Breast epithelium (tissue), 4 donors: ENCODE measurements at regions not wholly inside any gene's neighbourhood (a gene's known extent, or its start where the extent isn't known, plus 50 kb on each side); places are given as distances from the start of the nearest gene placed in this dataset.

ENCODE experiments used
- DNase-seq, 2 donors: peaks; one replicate each; pipeline ENCODE4 v3.0.0-alpha.2; 2019; ENCODE audit warnings: low spot score in 2 of 2
- H3K27ac ChIP-seq, 2 donors: fragments of 200-600 bp; sonication (generic) in 1 of 2; one replicate each; pipeline ENCODE4 v1.5.1; 2016 to 2019; ENCODE audit warnings: mild to moderate bottlenecking in 1 of 2
- H3K27me3 ChIP-seq, 2 donors: fragments of 200-600 bp; sonication (generic) in 1 of 2; one replicate each; pipeline versions ENCODE4 v1.5.1 to v1.6.0; 2017 to 2019; ENCODE audit warnings: control low read depth in 1 of 2, mild to moderate bottlenecking in 1 of 2
- H3K36me3 ChIP-seq: fragments of 200-600 bp; one replicate; pipeline ENCODE4 v1.5.1; 2019
- H3K4me1 ChIP-seq, 2 donors: fragments of 200-600 bp; sonication (generic); one replicate each; pipeline ENCODE4 v1.5.1; 2016 to 2019; ENCODE audit warnings: control low read depth in 1 of 2
- H3K4me3 ChIP-seq, 3 donors: fragments of 200-600 bp; sonication (generic); 1 replicate in 2 of 3; 2 replicates in 1 of 3; pipeline ENCODE4 v1.5.1; 2016 to 2019; ENCODE audit warnings: mild to moderate bottlenecking in 3 of 3, moderate library complexity in 2 of 3
- H3K9me3 ChIP-seq, 2 donors: fragments of 200-600 bp; sonication (generic) in 1 of 2; one replicate each; pipeline ENCODE4 v1.5.1; 2016 to 2019; ENCODE audit warnings: control low read depth in 1 of 2
- POLR2A ChIP-seq: fragments of 450-650 bp; IDR thresholded peaks from one replicate; pipeline ENCODE4 v1.6.1; 2016; ENCODE audit warnings: antibody characterized with exemption, mild to moderate bottlenecking, moderate library complexity
- POLR2AphosphoS5 ChIP-seq, 3 donors: sonication (generic); formaldehyde crosslinking; IDR thresholded peaks; one replicate each; pipeline ENCODE4 v1.6.1; 2017; ENCODE audit warnings: antibody characterized with exemption in 3 of 3
- intact Hi-C: fragments of 100-400 bp; cut with DNase I; formaldehyde crosslinking; loops from one replicate; pipeline ENCODE4 v1.15.1; 2023; ENCODE audit warnings: low total_unique reads
- TF ChIP-seq, protein P1 (sequence below), 3 donors: fragments of 450-650 bp; IDR thresholded peaks; one replicate each; pipeline ENCODE4 v1.5.1; 2016 to 2017; ENCODE audit warnings: antibody characterized with exemption in 3 of 3, mild to moderate bottlenecking in 3 of 3, moderate library complexity in 3 of 3

GRCh38 chr20:60206259-60206658, 248.0 kb downstream of the CDH26 start:
- Histone ChIP-seq H3K4me3 (no peak overlapping the region), H3K27ac (no peak overlapping the region), H3K4me1 (no peaks in the 10 kb centered on the region), H3K9me3 (no peaks in the 10 kb centered on the region), H3K36me3 (no peaks in the 10 kb centered on the region), H3K27me3 (no peaks in the 10 kb centered on the region)
- no peak for DNase-seq
- TF ChIP-seq, protein P1, sequence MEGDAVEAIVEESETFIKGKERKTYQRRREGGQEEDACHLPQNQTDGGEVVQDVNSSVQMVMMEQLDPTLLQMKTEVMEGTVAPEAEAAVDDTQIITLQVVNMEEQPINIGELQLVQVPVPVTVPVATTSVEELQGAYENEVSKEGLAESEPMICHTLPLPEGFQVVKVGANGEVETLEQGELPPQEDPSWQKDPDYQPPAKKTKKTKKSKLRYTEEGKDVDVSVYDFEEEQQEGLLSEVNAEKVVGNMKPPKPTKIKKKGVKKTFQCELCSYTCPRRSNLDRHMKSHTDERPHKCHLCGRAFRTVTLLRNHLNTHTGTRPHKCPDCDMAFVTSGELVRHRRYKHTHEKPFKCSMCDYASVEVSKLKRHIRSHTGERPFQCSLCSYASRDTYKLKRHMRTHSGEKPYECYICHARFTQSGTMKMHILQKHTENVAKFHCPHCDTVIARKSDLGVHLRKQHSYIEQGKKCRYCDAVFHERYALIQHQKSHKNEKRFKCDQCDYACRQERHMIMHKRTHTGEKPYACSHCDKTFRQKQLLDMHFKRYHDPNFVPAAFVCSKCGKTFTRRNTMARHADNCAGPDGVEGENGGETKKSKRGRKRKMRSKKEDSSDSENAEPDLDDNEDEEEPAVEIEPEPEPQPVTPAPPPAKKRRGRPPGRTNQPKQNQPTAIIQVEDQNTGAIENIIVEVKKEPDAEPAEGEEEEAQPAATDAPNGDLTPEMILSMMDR (IDR thresholded peaks at IDR 0.05): no peak
- no peak for TF ChIP-seq POLR2AphosphoS5 (IDR thresholded peaks at IDR 0.05)
- TF ChIP-seq POLR2A: no peak
- intact Hi-C loops: loop anchor here (1.0 kb wide), 1 partner anchor 38 kb away; no protein-coding TSS in a partner anchor

- Histone ChIP-seq H3K4me1 (no peaks in the 10 kb centered on the region), H3K9me3 (no peaks in the 10 kb centered on the region), H3K27ac (no peak overlapping the region), H3K4me3 (no peak overlapping the region), H3K36me3 (no peaks in the 10 kb centered on the region), H3K27me3 (no peaks in the 10 kb centered on the region)
- no peak for TF ChIP-seq POLR2A
- TF ChIP-seq POLR2AphosphoS5 (IDR thresholded peaks at IDR 0.05): no peak
- TF ChIP-seq, protein P1 (IDR thresholded peaks at IDR 0.05): no peak
- intact Hi-C loops: no loop called here
- no peak for DNase-seq
Observed at GRCh38 chr20:60209048-60209447, 250.8 kb downstream of the CDH26 start.

DNA sequence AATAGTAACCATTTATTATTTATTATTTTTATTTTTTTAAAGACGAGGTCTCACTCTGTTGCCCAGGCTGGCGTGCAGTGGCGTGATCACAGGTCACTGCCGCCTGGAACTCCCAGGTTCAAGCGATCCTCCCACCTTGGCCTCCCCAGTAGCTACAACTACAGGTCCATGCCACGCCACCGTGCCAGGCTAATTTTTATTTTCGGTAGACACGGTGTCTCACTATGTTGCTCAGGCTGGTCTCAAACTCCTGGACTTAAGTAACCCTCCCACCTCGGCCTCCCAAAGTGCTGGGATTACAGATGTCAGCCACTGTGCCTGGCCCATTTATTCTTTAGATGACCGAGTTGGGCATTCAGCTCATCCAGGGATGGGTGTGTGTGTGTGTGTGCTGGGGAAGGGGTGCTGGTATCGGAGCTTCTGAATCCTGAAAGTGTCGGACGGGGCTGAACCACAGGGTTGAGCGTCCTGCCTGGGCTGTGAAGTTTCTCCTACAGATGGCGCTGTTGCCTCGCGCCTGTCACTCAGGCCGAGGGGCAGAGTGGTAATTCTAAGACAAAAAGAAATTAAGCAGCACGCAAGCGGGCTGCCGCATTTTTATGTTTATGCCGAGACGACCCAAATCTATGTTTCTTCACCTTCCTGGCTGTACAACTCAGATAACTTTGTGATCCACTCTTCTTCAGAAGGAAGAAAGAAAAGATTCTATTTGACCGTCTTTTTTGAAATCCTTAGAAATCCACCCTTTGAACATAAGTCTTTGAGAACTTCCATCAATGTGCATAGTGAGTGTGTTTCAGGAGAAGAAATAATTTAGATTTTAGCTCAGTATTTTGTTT, 252.8 kb downstream of the CDH26 start:
- no peaks in the 10 kb centered on the region for H3K9me3 ChIP-seq
- no peaks in the 10 kb centered on the region for H3K36me3 ChIP-seq
- TF ChIP-seq POLR2A: no peak
- TF ChIP-seq, protein P1 (IDR thresholded peaks at IDR 0.05): peak; percentile 37 to 89 (median 84)
- no peak overlapping the region for H3K4me3 ChIP-seq
- H3K4me1 ChIP-seq: no peaks in the 10 kb centered on the region
- no peaks in the 10 kb centered on the region for H3K27me3 ChIP-seq
- intact Hi-C loops: no loop called here
- H3K27ac ChIP-seq: no peak overlapping the region
- DNase-seq: peak; percentile 49 to 63

DNA sequence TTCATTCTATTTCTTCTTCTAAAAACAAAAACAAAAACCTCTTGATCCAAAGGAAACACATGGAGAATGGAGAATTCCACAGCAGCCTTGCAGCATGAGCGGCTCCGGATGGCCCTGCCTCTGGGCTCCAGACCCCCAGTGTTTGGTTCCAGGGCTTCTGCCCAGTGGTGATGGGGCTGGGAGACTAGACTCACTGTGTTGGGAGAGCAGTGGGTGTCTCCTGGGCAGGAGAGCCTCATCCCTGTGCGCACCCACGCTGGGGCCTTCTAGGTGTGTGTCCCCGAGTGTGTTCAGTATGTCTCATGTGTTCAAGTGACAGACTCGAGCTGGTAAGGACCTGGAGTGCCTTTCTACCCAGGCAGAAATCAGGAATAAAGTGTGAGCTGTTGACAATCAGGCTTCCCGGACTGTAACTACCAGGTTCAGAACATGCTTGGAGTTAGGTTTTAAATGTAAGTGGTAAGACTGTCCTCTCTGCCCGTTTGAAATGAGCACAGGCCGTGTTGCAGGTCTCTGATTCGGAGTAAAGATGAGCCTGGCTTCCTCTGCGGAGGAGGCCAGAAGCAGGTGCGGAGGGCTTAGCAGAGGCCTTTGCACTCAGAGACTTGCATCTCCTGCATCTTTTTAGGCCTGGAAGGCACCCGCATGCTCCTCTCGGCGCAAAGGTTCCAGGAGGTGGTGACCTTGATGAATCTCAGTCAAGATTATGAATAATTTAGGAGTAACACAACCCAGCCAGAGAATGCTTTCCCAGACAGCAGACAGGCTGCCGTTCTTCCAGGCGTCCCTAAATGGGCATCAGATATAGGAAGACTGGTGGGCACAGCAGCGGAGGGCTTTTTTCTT, 253.6 kb downstream of the CDH26 start:
- DNase-seq: no peak
- H3K9me3 ChIP-seq: no peaks in the 10 kb centered on the region
- H3K27ac ChIP-seq: no peak overlapping the region
- no peaks in the 10 kb centered on the region for H3K36me3 ChIP-seq
- H3K4me3 ChIP-seq: no peak overlapping the region
- H3K4me1 ChIP-seq: no peaks in the 10 kb centered on the region
- no peaks in the 10 kb centered on the region for H3K27me3 ChIP-seq
- intact Hi-C loops: no loop called here
- TF ChIP-seq, protein P1 (IDR thresholded peaks at IDR 0.05): no peak
- no peak for TF ChIP-seq POLR2AphosphoS5 (IDR thresholded peaks at IDR 0.05)
- TF ChIP-seq POLR2A: no peak

DNA sequence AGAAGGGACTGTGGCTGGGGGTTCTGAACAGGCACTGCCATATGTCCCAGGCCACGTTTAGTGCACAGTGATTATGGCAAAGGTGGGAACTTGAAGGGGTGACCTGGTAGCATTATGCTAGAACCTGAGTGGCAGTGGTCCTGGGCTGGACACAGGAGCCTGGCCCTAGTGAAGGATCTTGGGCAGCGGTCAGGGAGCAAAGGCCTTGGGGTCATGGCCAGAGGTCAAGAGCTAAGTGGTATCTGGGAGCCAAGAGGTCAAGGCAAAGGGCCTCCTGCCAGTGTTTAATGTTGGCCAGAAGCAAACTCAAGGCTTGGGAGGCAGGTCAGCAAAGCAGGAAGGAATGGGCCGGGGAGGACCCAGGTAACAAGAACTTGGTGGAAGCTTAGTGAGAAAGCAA, 254.5 kb downstream of the CDH26 start:
- DNase-seq: no peak
- no peaks in the 10 kb centered on the region for H3K27me3 ChIP-seq
- no peaks in the 10 kb centered on the region for H3K4me1 ChIP-seq
- H3K27ac ChIP-seq: no peak overlapping the region
- intact Hi-C loops: no loop called here
- no peaks in the 10 kb centered on the region for H3K9me3 ChIP-seq
- no peaks in the 10 kb centered on the region for H3K36me3 ChIP-seq
- no peak overlapping the region for H3K4me3 ChIP-seq
- TF ChIP-seq, protein P1 (IDR thresholded peaks at IDR 0.05): no peak
- TF ChIP-seq POLR2A: no peak
- TF ChIP-seq POLR2AphosphoS5 (IDR thresholded peaks at IDR 0.05): no peak
